Activated CD8-positive, alpha-beta T cell treated with anti-CD3 and anti-CD28 coated beads, Interleukin-2, amount 10 ng/mL, durations not matched to agents 7 days and 5 days (primary cell): ENCODE measurements at regions not wholly inside any gene's neighbourhood (a gene's known extent, or its start where the extent isn't known, plus 50 kb on each side); places are given as distances from the start of the nearest gene placed in this dataset.

Experiments
- ATAC-seq: fragments of 150-1000 bp; cut with Tn5 transposase; one replicate; pipeline ENCODE4 v1.10.0; 2021; ENCODE audit warnings: moderate library complexity
- CTCF ChIA-PET: fragments of 350-600 bp; sonication (Branson Sonifier 250); formaldehyde crosslinking; loops from one replicate; lab custom pipeline; 2021; ENCODE audit warnings: antibody characterized with exemption; lab: Charles Lee
- POLR2A ChIA-PET: fragments of 350-600 bp; sonication (Branson Sonifier 250); formaldehyde crosslinking; loops from one replicate; lab custom pipeline; 2021; ENCODE audit warnings: antibody characterized with exemption; lab: Charles Lee
- DNase-seq: peaks from one replicate; pipeline ENCODE4 v3.0.0-alpha.2; 2020
- H3K27ac Mint-ChIP-seq: one replicate; pipeline ENCODE4 v1.8.0; 2021; ENCODE audit warnings: mild to moderate bottlenecking, mixed read lengths
- H3K27me3 Mint-ChIP-seq: one replicate; pipeline ENCODE4 v1.8.0; 2021; ENCODE audit warnings: low read depth, mixed read lengths
- H3K36me3 Mint-ChIP-seq: one replicate; pipeline ENCODE4 v1.8.0; 2021; ENCODE audit warnings: low read depth, mixed read lengths
- H3K4me1 Mint-ChIP-seq: one replicate; pipeline ENCODE4 v1.8.0; 2021; ENCODE audit warnings: low read depth, mixed read lengths
- H3K4me3 Mint-ChIP-seq: one replicate; pipeline ENCODE4 v1.8.0; 2021; ENCODE audit warnings: mild to moderate bottlenecking, mixed read lengths
- H3K9me3 Mint-ChIP-seq: one replicate; pipeline ENCODE4 v1.8.0; 2022; ENCODE audit warnings: mixed read lengths; ENCODE audit not compliant: insufficient read depth

GRCh38 chr6:150717419-150717818 is 117.7 kb downstream of the PLEKHG1 start:
- POLR2A ChIA-PET: no interaction called here
- DNase-seq (no peak), ATAC-seq (no peak)
- H3K27me3 Mint-ChIP-seq: peaks cover 9% of the 10 kb centered on the region
- H3K27ac Mint-ChIP-seq: no peak overlapping the region
- peaks cover 11% of the 10 kb centered on the region for H3K4me1 Mint-ChIP-seq
- H3K36me3 Mint-ChIP-seq: no peaks in the 10 kb centered on the region
- H3K9me3 Mint-ChIP-seq: no peaks in the 10 kb centered on the region
- CTCF ChIA-PET: no interaction called here
- no peak overlapping the region for H3K4me3 Mint-ChIP-seq

GRCh38 chr6:150719099-150719766 is 119.5 kb downstream of the PLEKHG1 start:
- CTCF ChIA-PET: no interaction called here
- Mint-ChIP-seq H3K27ac (no peak overlapping the region), H3K27me3 (peaks cover 11% of the 10 kb centered on the region), H3K4me3 (no peak overlapping the region), H3K36me3 (no peaks in the 10 kb centered on the region), H3K4me1 (peaks cover 11% of the 10 kb centered on the region), H3K9me3 (no peaks in the 10 kb centered on the region)
- POLR2A ChIA-PET: interaction anchor here (0.6 kb wide), 1 partner anchor 1076 kb away, joined by 4 read pairs; no protein-coding TSS in a partner anchor
- no peak for ATAC-seq
- no peak for DNase-seq

GRCh38 chr6:150719831-150720230 is 120.1 kb downstream of the PLEKHG1 start:
- H3K36me3 Mint-ChIP-seq: no peaks in the 10 kb centered on the region
- H3K4me1 Mint-ChIP-seq: peaks cover 11% of the 10 kb centered on the region
- CTCF ChIA-PET: no interaction called here
- no peaks in the 10 kb centered on the region for H3K9me3 Mint-ChIP-seq
- DNase-seq: no peak
- POLR2A ChIA-PET: interaction anchor here (0.6 kb wide), 1 partner anchor 1075 kb away, joined by 4 read pairs; no protein-coding TSS in a partner anchor
- H3K4me3 Mint-ChIP-seq: no peak overlapping the region
- H3K27ac Mint-ChIP-seq: no peak overlapping the region
- peaks cover 11% of the 10 kb centered on the region for H3K27me3 Mint-ChIP-seq
- no peak for ATAC-seq

GRCh38 chr6:150720774-150721233 is 121.1 kb downstream of the PLEKHG1 start:
- H3K4me3 Mint-ChIP-seq: no peak overlapping the region
- ATAC-seq: peak; percentile 47
- no peak overlapping the region for H3K27ac Mint-ChIP-seq
- H3K36me3 Mint-ChIP-seq: no peaks in the 10 kb centered on the region
- peaks cover 11% of the 10 kb centered on the region for H3K4me1 Mint-ChIP-seq
- POLR2A ChIA-PET: no interaction called here
- H3K27me3 Mint-ChIP-seq: peaks cover 14% of the 10 kb centered on the region
- no peaks in the 10 kb centered on the region for H3K9me3 Mint-ChIP-seq
- CTCF ChIA-PET: interaction anchor here (1.1 kb wide), 1 partner anchor 650 kb away, joined by 4 read pairs; no protein-coding TSS in a partner anchor
- no peak for DNase-seq

- Mint-ChIP-seq H3K27ac (no peak overlapping the region), H3K36me3 (no peaks in the 10 kb centered on the region), H3K27me3 (peaks cover 15% of the 10 kb centered on the region), H3K4me3 (no peak overlapping the region), H3K4me1 (peaks cover 11% of the 10 kb centered on the region), H3K9me3 (no peaks in the 10 kb centered on the region)
- ChIA-PET POLR2A (interaction anchor here (0.6 kb wide), 1 partner anchor 189 kb away, joined by 3 read pairs; no protein-coding TSS in a partner anchor), CTCF (interaction anchor here (1.1 kb wide), 1 partner anchor 651 kb away, joined by 4 read pairs; no protein-coding TSS in a partner anchor)
- DNase-seq: no peak
- no peak for ATAC-seq
These were observed 122.0 kb downstream of the PLEKHG1 start for GRCh38 chr6:150721418-150722266.

GRCh38 chr6:150722614-150723344 is 123.1 kb downstream of the PLEKHG1 start:
- Mint-ChIP-seq H3K9me3 (no peaks in the 10 kb centered on the region), H3K27ac (no peak overlapping the region), H3K36me3 (no peaks in the 10 kb centered on the region), H3K27me3 (peaks cover 17% of the 10 kb centered on the region), H3K4me3 (no peak overlapping the region), H3K4me1 (peaks cover 11% of the 10 kb centered on the region)
- DNase-seq (no peak), ATAC-seq (no peak)
- ChIA-PET CTCF (no interaction called here), POLR2A (no interaction called here)

GRCh38 chr6:150723345-150723658 is 123.6 kb downstream of the PLEKHG1 start:
- POLR2A ChIA-PET: no interaction called here
- H3K27me3 Mint-ChIP-seq: peaks cover 17% of the 10 kb centered on the region
- H3K27ac Mint-ChIP-seq: no peak overlapping the region
- no peaks in the 10 kb centered on the region for H3K9me3 Mint-ChIP-seq
- ATAC-seq (no peak), DNase-seq (no peak)
- CTCF ChIA-PET: no interaction called here
- peaks cover 11% of the 10 kb centered on the region for H3K4me1 Mint-ChIP-seq
- no peaks in the 10 kb centered on the region for H3K36me3 Mint-ChIP-seq
- no peak overlapping the region for H3K4me3 Mint-ChIP-seq

GRCh38 chr6:150723857-150724256 is 124.2 kb downstream of the PLEKHG1 start:
- POLR2A ChIA-PET: no interaction called here
- Mint-ChIP-seq H3K4me3 (no peak overlapping the region), H3K27ac (no peak overlapping the region), H3K36me3 (no peaks in the 10 kb centered on the region), H3K27me3 (peaks cover 17% of the 10 kb centered on the region), H3K4me1 (peaks cover 11% of the 10 kb centered on the region), H3K9me3 (no peaks in the 10 kb centered on the region)
- ATAC-seq: no peak
- CTCF ChIA-PET: no interaction called here
- DNase-seq: no peak

GRCh38 chr6:150725795-150726194 is 126.1 kb downstream of the PLEKHG1 start:
- Mint-ChIP-seq H3K4me1 (peaks cover 6% of the 10 kb centered on the region), H3K4me3 (no peak overlapping the region), H3K9me3 (no peaks in the 10 kb centered on the region), H3K27ac (no peak overlapping the region), H3K27me3 (peaks cover 11% of the 10 kb centered on the region), H3K36me3 (no peaks in the 10 kb centered on the region)
- ATAC-seq: no peak
- POLR2A ChIA-PET: no interaction called here
- DNase-seq: no peak
- CTCF ChIA-PET: no interaction called here

GRCh38 chr6:150729188-150729748 is 129.6 kb downstream of the PLEKHG1 start:
- H3K36me3 Mint-ChIP-seq: no peaks in the 10 kb centered on the region
- ChIA-PET POLR2A (no interaction called here), CTCF (no interaction called here)
- H3K4me1 Mint-ChIP-seq: no peaks in the 10 kb centered on the region
- H3K27ac Mint-ChIP-seq: no peak overlapping the region
- no peaks in the 10 kb centered on the region for H3K9me3 Mint-ChIP-seq
- DNase-seq (no peak), ATAC-seq (no peak)
- no peak overlapping the region for H3K4me3 Mint-ChIP-seq
- peaks cover 7% of the 10 kb centered on the region for H3K27me3 Mint-ChIP-seq

GRCh38 chr6:150730801-150731457 is 131.2 kb downstream of the PLEKHG1 start:
- CTCF ChIA-PET: no interaction called here
- Mint-ChIP-seq H3K4me1 (no peaks in the 10 kb centered on the region), H3K4me3 (no peak overlapping the region), H3K27ac (no peak overlapping the region), H3K27me3 (peaks cover 3% of the 10 kb centered on the region), H3K36me3 (no peaks in the 10 kb centered on the region), H3K9me3 (no peaks in the 10 kb centered on the region)
- no peak for DNase-seq
- no peak for ATAC-seq
- POLR2A ChIA-PET: no interaction called here
